EH (cell line): ENCODE measurements at regions not wholly inside any gene's neighbourhood (a gene's known extent, or its start where the extent isn't known, plus 50 kb on each side); places are given as distances from the start of the nearest gene placed in this dataset.
"Not testable (repeated sequence)": the region's sequence is repeated elsewhere in the genome, so short reads cannot be mapped to it uniquely, and the experiment has no call there.

Experiments used
- DNase-seq: peaks from one replicate; pipeline ENCODE4 v3.0.0-alpha.2; 2015; ENCODE audit warnings: low read depth

DNA sequence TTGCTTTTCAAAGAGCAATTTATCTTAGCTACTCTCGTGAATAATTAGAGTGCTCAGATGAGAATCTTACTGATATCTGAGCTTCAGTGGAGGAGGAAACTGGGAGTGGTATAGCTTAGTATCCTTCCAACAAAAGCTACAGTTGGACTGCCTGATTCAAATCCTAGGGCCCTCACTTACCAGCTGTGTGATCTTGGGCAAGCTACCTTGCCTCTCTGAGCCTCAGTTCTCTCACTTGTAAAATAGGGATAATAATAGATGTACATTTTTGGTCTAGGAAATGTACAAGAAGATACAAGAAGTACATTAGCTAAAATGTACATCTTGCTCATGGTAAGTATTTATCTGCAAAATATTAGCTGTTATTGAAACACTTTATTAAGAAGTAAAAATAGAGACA lies 502.0 kb downstream of the HAPSTR1 start:
- DNase-seq = no peak

DNA sequence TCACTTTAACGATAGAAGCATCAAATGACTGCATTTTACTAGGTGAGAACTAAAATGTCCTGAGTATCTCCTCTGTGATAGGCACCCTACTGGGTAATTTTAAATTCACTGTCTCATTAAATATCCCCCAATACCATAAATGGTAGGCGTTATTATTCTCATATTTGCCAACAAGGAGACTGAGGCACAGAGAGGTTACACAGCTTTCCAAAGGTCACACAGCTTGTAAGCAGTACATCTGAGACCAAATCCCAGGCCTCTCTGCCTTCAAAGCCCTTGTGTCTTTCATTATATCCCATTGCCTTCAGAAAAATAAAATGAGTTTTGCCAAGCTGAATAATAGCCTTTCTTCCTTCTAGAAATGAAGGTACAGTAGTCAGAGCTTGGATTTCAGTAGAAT lies 502.6 kb downstream of the HAPSTR1 start:
- no peak for DNase-seq

DNA sequence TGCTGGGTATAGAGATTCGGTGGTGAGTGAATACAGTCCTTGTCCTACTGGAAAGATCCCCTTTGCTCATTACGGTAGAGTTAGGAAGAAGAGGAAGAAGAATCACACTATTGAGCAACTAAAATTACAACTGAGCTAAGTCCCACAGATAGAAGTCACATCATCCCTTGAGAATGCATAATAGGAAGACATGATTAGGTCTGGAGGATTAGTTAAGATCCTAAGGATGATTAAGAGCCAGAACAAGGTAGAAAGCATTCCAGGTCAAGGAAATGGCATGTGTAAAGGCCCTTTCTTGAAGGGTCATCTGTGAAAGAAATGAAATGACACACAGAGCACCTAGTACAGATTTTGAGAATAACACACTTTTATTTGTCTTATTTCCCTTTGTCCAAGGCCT lies 503.5 kb downstream of the HAPSTR1 start:
- DNase-seq = no peak

DNA sequence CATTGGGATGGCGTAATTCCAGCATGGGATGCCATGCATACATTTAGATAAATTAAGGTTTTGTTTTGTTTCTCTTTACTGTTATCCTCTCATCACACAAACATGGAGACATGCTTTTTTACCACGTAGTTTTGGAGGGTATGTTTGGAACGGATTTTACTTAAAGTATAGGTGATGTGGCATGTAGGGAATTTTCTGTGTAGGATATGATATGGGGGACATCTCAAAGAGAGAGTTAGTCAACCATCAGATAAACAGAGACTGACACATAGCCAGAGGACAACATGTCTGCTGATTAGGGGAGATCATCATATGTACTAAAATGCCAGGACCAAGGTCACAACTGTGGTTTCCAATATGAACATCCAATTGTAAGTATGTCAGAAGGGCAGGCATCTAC lies 503.9 kb downstream of the HAPSTR1 start:
- DNase-seq = no peak

DNA sequence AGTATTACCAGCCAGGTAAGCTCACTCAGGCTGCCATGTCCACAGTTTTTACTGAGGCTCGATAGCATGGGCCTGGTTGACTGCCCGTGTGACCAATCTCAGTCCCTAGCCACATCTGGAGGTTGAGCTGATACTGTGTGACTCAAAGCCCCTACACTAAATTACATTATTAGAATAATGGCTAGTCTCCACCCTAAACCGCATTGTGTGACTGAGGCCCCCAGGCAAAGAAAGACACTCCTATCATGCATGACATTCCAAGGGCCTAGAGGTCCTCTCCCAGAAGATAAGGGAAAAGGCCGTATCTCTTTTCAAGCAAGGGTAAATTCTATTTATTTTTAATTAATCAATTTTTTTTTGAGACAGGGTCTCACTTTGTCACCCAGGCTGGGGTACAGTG lies 505.3 kb downstream of the HAPSTR1 start:
- no peak for DNase-seq

DNA sequence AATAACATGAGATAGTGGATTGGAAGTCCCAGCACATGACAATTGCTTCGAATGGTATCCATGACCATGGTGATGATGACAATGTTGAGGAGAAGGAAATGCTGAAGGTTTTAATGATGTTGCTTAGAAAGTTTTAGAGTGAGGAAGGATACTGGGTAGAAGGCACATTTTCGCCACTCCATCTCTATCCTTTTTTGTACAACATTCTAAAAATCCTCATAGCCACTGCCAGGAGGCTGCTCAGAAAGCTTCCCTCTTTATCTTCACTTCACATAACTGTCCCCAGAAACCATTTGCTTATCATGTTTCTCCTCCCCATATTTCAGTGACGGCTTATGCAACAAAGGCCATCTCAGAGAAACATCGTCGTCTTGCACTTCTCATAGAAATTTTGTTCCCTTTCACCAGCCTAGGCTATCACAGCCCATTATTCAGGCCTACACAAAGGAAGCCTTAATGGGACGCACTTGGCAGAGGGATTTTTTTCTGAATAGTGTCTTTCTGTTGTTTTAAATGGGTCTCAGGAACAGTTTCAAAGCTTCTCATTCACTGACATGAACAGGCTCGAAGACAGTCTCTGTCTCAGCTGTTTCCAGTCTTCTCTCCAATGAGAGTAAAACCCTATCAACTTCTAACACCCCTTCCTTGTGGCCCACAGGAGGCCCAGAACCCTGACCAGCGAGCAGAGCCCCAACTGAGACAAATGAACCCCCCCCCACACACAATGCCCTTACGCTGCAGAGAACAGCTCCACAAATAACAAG lies 506.7 kb downstream of the HAPSTR1 start:
- DNase-seq = no peak

DNA sequence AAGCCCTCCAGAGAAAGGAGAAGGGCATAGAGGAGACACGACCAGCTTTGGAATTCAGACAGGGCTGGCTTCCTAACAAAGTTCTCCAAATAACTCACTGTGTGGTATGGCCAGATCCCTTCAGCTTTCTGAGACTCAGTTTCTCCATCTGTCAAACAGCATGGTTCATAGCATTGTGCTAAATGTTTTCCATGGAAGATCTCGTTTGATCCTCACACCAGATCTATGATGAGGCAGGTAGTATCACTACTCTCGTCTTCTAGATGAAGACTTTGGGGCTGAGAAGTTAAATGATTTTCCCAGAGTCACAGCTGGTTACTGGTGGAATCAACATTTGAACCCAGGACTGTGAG lies 507.3 kb downstream of the HAPSTR1 start:
- no peak for DNase-seq

DNA sequence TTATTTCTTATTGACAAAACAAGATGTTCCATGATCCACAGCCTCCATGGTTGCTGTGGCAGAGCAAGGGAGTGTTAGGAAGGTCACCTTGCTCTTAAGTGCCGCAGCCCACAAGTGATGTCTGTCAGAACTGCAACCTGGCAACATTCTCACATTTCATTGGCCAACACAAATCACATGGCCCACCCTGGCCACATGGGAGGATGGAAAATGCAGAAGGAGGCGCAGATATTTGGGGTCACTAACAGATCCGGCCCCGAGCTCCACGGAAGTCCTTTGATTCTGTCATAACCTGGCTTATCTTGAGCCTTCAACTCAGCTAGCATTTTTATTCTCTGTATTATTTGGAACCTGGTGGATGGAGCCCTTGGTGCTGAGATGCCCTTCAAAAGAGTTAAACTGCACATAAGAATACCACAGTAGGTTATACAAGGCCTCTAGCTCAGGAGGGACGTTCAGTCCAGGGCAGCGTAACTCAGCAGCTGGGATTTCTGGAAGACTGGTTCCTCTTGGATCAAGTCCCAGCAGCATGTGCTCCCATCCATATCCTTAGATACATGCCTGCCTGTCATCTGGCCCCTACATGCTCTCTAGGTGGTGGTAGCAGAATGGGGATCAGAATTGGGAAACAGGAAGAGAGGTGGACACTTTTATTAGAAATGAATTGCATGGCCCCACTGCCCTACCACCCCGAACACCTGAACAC lies 508.1 kb downstream of the HAPSTR1 start:
- DNase-seq = no peak

DNA sequence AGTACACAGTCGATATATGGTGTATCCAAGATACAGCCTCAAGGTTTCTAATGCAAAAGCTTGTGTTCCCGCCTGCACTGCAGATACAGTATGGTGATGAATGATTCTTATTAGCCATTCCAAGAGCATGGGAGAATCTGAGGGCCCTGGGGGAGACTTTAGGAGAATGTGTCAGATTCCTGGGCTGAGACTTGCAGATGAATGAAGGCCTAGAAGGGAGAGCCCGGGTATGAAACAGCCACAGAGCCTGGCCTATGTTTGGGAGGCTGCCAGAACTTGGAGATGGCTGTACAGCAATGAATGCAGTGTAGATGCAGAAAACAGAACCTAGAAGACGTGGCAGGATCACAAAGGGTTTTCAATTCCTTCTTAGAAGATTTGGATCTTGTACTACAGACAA lies 510.7 kb downstream of the HAPSTR1 start:
- no peak for DNase-seq

DNA sequence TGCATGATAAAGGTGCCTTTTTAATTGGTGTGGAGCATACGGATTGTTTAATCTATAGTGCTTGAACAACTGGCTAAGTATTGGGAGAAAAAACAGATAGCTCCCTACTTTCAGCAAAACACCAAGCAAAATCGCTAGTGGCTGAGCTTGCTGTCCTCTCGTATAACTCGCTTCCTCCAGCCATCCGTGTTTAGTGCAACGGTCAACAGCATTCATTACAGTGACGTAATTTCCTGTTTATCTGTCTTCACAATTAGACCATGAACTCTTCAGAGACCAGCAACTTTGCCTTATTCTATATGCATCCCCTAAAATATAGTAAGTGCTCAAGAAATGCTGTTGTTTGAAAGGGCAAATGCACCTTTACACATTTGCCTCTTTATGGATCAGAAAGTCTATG lies 511.9 kb downstream of the HAPSTR1 start:
- no peak for DNase-seq

DNA sequence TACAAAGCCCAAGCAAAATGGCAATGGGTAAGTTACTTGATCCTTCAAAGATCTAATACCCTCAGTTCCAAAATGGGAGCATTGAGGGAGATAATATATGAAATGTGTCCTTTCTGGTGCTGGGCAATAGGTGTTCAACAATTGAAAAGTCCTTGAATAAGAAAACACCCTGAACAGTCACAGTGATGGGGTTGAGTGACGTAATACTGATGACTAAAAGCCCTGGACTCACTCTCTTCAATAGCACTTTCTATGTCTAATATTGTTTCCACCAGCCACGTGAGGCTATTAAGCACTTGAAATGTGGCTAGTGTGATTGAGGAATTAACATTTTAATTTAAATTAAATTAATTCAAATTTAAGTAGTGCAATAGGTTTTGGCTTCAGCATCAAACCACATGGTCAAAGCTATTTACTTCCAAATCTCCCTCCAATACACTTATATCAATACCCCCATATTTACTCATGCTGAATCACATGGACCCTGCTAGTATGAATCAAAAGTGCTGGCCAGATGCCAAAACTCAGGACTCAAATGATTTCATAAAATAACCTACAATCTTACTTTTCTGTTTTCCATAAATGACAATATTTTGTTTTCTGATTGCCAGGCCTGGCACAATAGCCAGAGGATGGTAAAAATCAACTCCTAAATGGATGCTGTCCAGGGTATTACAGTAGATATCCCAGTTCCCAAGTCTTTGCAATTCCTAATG lies 516.2 kb downstream of the HAPSTR1 start:
- no peak for DNase-seq

DNA sequence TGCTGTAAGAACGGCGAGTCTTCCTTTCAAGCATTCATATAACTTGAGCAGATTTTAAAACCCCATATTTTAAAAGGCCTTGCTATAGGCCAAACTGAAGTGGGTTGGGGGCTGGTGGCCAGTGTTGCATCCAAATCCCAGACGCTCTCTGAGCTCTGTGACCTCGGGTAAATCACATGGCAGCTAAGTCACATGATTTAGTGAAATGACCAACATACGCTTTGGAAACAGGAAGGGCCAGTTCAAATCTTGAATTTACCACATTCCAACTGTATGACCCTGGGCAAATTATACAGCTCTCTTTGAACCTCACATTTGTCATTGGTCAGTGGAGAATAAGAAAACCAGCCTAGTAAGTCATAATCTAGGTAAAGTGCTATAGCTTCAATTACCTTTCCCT lies 519.3 kb downstream of the HAPSTR1 start:
- DNase-seq = no peak

DNA sequence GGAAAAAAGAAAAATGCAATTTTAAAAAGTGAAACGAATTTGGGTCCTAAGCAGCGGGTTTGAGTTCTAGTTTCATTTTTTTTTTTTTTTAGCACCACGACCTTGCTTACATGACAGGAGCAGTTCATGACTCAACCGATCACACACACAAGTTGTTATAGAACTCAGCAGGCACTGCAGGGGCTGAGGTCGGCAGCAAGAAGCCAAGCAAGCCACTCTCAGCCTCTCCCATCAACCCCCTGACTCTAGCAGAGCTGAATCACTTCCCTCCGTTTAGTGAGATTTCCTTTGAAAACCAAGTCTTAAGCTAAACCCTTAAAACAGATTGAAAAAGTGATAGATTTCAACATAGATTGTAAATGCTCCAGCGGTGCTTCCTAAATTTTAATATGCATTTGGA lies 520.8 kb downstream of the HAPSTR1 start:
- no peak for DNase-seq

DNA sequence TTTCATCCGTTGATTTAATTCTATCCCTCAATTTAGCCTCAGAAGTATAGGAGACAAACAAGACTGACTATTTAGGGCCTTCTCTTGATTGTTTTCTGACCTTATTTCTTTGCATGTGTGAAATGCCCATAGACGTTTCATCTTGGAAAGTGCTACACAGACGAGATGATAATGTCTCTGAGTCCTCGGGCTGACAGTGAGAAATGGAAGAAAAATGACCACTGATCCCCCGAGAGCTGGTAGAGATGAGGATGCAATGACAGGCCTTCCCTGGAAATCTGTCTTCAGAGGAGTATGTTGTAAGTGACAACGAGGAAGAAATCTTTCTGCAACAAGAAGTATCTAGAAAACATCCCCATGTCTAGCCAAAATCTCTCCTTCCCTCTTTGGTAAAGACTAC lies 522.9 kb downstream of the HAPSTR1 start:
- DNase-seq = no peak

DNA sequence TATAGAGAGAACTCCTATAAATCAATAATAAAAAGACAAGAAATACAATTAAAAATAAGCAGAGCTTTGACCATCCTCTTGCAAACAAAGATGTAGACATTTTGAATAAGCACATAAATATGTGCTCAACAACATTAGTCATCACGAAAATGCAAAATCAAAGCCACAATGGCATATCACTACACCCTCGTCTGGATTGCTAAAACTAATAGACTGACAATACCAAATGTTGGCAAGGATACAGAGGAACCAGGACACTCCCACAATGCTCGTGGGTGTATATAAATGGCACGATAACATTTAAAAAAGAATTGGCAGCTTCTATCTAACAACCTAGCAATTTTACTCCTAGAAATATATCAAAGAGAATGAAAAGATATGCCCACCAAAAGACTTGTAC lies 530.8 kb downstream of the HAPSTR1 start:
- no peak for DNase-seq

DNA sequence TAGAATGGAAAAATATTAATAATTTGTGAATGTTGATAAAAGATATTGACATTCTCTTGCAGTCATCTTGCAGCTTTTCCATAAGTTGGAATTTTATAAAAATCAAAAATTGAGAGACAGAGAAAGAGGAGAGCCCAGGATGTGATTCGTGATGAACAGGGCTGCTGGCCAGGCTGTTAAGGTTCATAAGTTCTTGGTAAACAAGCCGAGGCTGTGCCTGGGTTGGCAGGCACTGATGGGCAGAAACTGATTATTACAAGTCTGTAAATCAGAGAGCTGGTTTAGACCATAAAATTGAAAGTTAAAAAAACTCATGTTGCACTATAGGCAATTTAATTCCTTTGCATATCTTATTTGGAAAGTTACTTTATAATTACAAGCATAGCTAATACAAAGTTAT lies 533.7 kb downstream of the HAPSTR1 start:
- no peak for DNase-seq

DNA sequence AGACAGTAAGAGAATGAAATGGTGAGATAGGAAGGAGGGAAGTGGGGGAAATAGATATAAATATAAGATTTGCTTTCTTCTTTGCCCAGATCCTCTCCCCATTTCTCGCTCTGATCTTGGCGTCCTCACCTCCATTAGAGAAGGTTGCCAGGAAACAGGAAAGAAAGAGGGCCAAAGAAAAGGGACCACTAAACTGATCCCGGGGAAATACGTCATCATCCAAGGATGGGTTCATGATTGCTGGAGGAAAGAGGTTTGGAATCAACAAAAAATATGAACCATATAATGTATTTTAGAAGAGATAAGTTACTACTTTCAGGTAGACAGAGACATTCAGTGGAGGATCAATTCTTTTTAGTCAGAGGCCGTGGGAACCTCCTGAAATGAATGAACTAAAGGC lies 536.0 kb downstream of the HAPSTR1 start:
- DNase-seq = no peak

DNA sequence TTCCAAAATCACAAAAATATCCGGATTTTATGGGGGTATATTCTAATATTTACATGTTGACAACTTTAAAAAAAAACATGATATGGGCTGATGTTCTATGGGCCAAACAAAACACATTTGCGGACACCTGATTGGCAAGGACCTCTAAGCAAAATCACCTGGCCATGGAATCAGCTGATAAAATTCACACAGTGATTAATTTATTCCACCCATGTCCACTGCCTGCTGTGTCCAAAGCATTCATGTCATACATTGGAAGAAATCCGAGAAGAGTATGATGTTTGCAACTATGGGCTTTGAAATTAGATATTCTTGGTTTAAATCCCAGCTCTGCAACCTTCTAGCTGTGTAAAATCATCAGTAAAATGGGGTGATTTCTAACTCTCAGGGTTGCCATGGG lies 538.7 kb downstream of the HAPSTR1 start:
- no peak for DNase-seq

DNA sequence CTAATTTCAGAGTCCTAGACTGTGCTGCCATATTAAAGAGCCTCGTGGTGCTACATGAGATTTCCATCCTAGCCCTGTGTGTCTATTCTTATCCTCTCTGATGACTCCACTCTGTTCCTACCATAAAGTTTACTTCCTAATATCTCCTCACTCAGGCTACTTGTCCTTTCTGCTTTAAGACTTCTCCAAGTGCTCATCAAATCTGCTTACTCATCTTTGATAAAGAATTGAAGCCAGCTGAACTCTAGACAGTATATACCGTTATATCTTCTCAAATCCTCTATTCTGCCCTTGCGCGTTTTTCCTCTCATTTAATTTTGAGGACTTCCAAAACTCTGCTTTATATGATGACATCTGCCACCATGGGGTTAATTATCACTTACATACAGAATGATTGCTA lies 539.5 kb downstream of the HAPSTR1 start:
- no peak for DNase-seq

DNA sequence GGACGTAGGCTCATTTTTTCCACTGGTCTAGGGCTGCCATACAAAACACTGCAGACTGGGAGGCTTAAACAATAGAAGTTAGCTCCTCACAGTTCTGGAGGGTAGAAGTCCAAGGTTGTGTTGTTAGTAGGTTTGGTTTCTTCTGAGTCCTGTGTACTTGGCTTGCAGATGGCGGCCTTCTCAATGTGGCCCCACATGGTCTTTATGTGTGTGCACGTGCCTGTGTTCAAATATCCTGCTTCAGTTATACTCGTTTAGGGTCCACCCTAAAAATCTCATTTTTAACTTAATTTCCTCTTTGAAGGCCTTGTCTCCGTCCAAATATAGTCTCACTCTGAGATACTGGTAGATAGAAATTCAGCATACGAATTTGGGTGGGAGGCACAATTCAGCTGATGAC lies 542.4 kb downstream of the HAPSTR1 start:
- DNase-seq = no peak

DNA sequence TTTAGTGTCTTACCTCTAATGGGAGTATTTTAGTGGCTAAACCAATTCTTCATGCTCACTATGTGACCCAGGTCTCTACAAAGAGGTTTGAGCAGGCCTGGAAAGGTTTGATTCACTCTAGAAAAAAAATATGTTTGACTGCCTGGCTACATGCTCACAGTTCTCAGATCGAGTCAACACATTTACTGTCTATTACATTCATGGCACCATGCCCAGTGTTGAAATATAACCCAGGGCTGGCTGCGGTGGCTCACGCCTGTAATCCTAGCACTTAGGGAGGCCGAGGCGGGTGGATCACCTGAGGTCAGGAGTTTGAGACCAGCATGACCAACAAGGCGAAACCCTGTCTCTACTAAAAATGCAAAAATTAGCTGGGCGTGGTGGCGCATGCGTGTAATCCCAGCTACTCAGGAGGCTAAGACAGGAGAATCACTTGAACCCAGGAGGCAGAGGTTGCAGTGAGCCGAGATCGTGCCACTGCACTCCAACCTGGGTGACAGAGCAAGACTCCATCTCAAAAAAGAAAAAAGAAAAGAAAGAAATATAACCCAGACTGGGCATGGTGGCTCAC lies 543.8 kb downstream of the HAPSTR1 start:
- DNase-seq = not testable (repeated sequence)

DNA sequence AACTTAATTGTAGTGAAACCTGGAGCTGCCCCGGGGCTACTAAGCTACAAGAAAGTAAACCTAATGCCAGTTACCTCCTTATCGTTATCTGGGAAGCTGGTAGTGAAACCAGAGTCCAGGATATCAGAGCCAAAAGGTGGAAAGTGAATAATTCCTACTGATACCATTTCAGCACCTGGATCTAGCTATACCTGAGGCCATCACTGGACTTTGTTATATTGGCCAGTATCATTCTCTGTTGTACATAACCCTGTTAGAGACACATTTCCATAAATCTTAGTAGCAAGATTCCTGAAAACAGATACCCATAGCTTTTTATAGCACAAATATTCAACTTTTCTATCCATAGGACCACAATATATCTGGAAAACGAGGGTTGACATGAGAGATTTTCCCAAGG lies 538.0 kb downstream of the GRIN2A start:
- DNase-seq = no peak

DNA sequence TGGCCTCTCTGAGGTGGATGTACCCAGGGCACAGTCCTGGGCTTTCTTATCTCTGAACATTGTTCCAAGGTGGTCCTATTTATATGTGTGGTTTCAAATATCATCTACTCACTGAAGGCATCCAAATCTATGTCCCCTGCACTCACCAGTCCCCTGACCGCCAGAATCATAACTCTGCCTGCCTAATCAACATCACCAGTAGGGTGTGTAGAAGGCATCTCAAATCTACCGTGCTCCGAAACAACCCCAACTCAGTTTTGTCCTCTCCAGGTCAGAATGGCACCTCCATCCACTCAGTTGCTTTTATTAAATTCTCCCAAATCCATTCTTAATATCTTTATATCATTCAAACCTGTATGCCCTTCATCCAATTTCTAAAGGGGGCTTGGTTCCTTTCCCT lies 536.3 kb downstream of the GRIN2A start:
- DNase-seq = no peak
